HepG2 (cell line): ENCODE measurements at regions not wholly inside any gene's neighbourhood (a gene's known extent, or its start where the extent isn't known, plus 50 kb on each side); places are given as distances from the start of the nearest gene placed in this dataset.

Experiments
- ATAC-seq: fragments of 200-7000 bp; cut with Tn5 transposase; 3 replicates; pipeline ENCODE4 v1.9.1; 2020; ENCODE audit warnings: mild to moderate bottlenecking, moderate library complexity
- BruUV-seq: library from RNA; stranded (reverse); fragments of 400-500 nt; replicated peaks from 2 replicates; lab custom pipeline; 2021; lab: Mats Ljungman, UMichigan
- CTCF ChIA-PET: fragments of 300-600 bp; formaldehyde crosslinking; extraction: SDS; loops from one replicate; lab custom pipeline; 2021; ENCODE audit warnings: low total read pairs, inconsistent platforms, low intra/inter-chr PET ratio; lab: Yijun Ruan, JAX
- POLR2A ChIA-PET: fragments of 350-600 bp; sonication (Branson Sonifier 250); formaldehyde crosslinking; loops from one replicate; lab custom pipeline; 2020; ENCODE audit warnings: antibody characterized with exemption, inconsistent platforms; lab: Yijun Ruan, JAX
- DNase-seq: peaks from one replicate; pipeline ENCODE4 v3.0.0-alpha.2; 2015; ENCODE audit warnings: low spot score
- FAIRE-seq: peaks from 3 replicates; lab custom pipeline; 2011; peaks lifted over from hg19 to GRCh38; lab: Jason Lieb, UNC
- H2AFZ ChIP-seq: one replicate; pipeline ENCODE4 v1.6.1; 2011; ENCODE audit warnings: low read length, inconsistent platforms
- H3K27ac ChIP-seq: fragments of 300-600 bp; 3 replicates; pipeline ENCODE4 v1.8.0; 2011; ENCODE audit warnings: mixed run types, mild to moderate bottlenecking, mixed read lengths, low read length, inconsistent platforms; ENCODE audit not compliant: insufficient read depth; ENCODE audit errors: extremely low read length
- H3K27me3 ChIP-seq, 2 experiments: fragments of 200-600 bp in 1 of 2; 2 replicates in 1 of 2; 3 replicates in 1 of 2; pipeline versions ENCODE4 v1.6.0 to v1.8.0; 2011; ENCODE audit warnings: low read length in 2 of 2, mild to moderate bottlenecking in 2 of 2, moderate library complexity in 2 of 2, inconsistent platforms in 1 of 2; ENCODE audit not compliant: insufficient read depth in 2 of 2, control insufficient read depth in 1 of 2
- H3K36me3 ChIP-seq, 2 experiments: fragments of 200-600 bp in 1 of 2; replicated peaks in 1 of 2; 2 replicates in 1 of 2; 3 replicates in 1 of 2; pipeline versions ENCODE4 v1.5.1 to v1.8.0; 2011; ENCODE audit warnings: low read length in 2 of 2, inconsistent platforms in 1 of 2; ENCODE audit not compliant: insufficient read depth in 2 of 2, control insufficient read depth in 1 of 2
- H3K4me1 ChIP-seq: 2 replicates; pipeline ENCODE4 v1.5.1; 2012; ENCODE audit warnings: low read length, inconsistent platforms; ENCODE audit not compliant: insufficient read depth
- H3K4me2 ChIP-seq: 2 replicates; pipeline ENCODE4 v1.6.0; 2011; ENCODE audit warnings: low read depth, low read length, inconsistent platforms
- H3K4me3 ChIP-seq, 3 experiments: fragments of 200-600 bp in 1 of 3; sonication (generic), shearing (Covaris generic) in 1 of 3; replicated peaks in 1 of 3; 2 replicates each; pipeline ENCODE4 v1.5.1; 2011 to 2016; ENCODE audit warnings: low read length in 3 of 3, inconsistent platforms in 2 of 3, low read depth in 2 of 3, mild to moderate bottlenecking in 2 of 3, control low read depth in 1 of 3, mixed read lengths in 1 of 3; ENCODE audit not compliant: insufficient read depth in 1 of 3
- H3K79me2 ChIP-seq: one replicate; pipeline ENCODE4 v1.6.1; 2011; ENCODE audit warnings: low read length, inconsistent platforms; ENCODE audit not compliant: insufficient read depth
- H3K9ac ChIP-seq: 2 replicates; pipeline ENCODE4 v1.6.0; 2011; ENCODE audit warnings: mild to moderate bottlenecking, low read depth, low read length, inconsistent platforms; ENCODE audit not compliant: insufficient read depth
- H3K9me3 ChIP-seq: 2 replicates; pipeline ENCODE4 v1.5.1; 2012; ENCODE audit warnings: mild to moderate bottlenecking, low read length
- H4K20me1 ChIP-seq: 2 replicates; pipeline ENCODE4 v1.6.0; 2011; ENCODE audit warnings: inconsistent platforms, mild to moderate bottlenecking, low read length, moderate library complexity; ENCODE audit not compliant: insufficient read depth
- ARID5B ChIP-seq: IDR thresholded peaks from 2 replicates; pipeline ENCODE4 v1.4.0; 2020; ENCODE audit warnings: mild to moderate bottlenecking, missing genetic modification reagents
- NR2C2 ChIP-seq: sonication (generic); formaldehyde crosslinking; IDR thresholded peaks from 2 replicates; pipeline ENCODE4 v1.4.0; 2020; ENCODE audit warnings: missing genetic modification reagents, mild to moderate bottlenecking, moderate library complexity, borderline replicate concordance
- RBAK ChIP-seq: sonication (generic); formaldehyde crosslinking; IDR thresholded peaks from 2 replicates; pipeline ENCODE4 v1.5.1; 2020; ENCODE audit warnings: mild to moderate bottlenecking, missing genetic modification reagents
- SP5 ChIP-seq: IDR thresholded peaks from 2 replicates; pipeline ENCODE4 v1.6.1; 2016; ENCODE audit warnings: low read depth, borderline replicate concordance
- ZBTB4 ChIP-seq: sonication (generic); formaldehyde crosslinking; IDR thresholded peaks from 2 replicates; pipeline ENCODE4 v1.4.0; 2020; ENCODE audit warnings: missing genetic modification reagents, mild to moderate bottlenecking, borderline replicate concordance
- ZBTB44 ChIP-seq: sonication (generic); formaldehyde crosslinking; IDR thresholded peaks from 2 replicates; pipeline ENCODE4 v1.4.0; 2020; ENCODE audit warnings: missing genetic modification reagents
- ZBTB46 ChIP-seq: sonication (generic); formaldehyde crosslinking; IDR thresholded peaks from 2 replicates; pipeline ENCODE4 v1.4.0; 2020; ENCODE audit warnings: mild to moderate bottlenecking, missing genetic modification reagents, borderline replicate concordance
- ZFP37 ChIP-seq: sonication (generic); formaldehyde crosslinking; IDR thresholded peaks from 2 replicates; pipeline ENCODE4 v1.4.0; 2020; ENCODE audit warnings: missing genetic modification reagents, borderline replicate concordance
- WGBS: methylation state at CpG from one replicate; pipeline ENCODE4 v1.1.6; 2017; ENCODE audit warnings: low lambda C conversion rate; 5-methylcytosine and 5-hydroxymethylcytosine counted together
- in situ Hi-C: cut with HindIII; loops from 2 replicates; pipeline ENCODE4 v1.10.0; 2017; ENCODE audit warnings: low pct_unique_long_range_greater_than_20kb; ENCODE audit not compliant: extremely low pct_ligation_motif_present
- intact Hi-C: fragments of 100-400 bp; cut with micrococcal nuclease; formaldehyde crosslinking; loops from one replicate; pipeline ENCODE4 v1.10.0; 2022; ENCODE audit not compliant: unreplicated experiment

GRCh38 chr20:55500130-55500529 is 505.2 kb downstream of the CBLN4 start (continued):
- TF ChIP-seq ARID5B (no peak), ZFP37 (CRISPR knock-in tag) (no peak)
- TF ChIP-seq, all 625 proteins: peak for 4

GRCh38 chr20:55488593-55488992 is 516.7 kb downstream of the CBLN4 start:
- DNase-seq (no peak), ATAC-seq (no peak), FAIRE-seq (no peak)
- 1% methylated on average over 1 of the region's 1 CpG for WGBS
- Histone ChIP-seq H3K4me3 (no peak overlapping the region), H3K27ac (no peak overlapping the region), H3K4me1 (no peaks in the 10 kb centered on the region), H3K36me3 (no peaks in the 10 kb centered on the region), H4K20me1 (no peaks in the 10 kb centered on the region), H3K9me3 (peaks cover 96% of the 10 kb centered on the region), H3K4me2 (no peak overlapping the region), H3K9ac (no peak overlapping the region), H2AFZ (no peak overlapping the region), H3K79me2 (no peaks in the 10 kb centered on the region), H3K27me3 (no peaks in the 10 kb centered on the region)
- CTCF ChIA-PET, result no interaction called here
- TF ChIP-seq ZBTB4 (no peak), SP5 (no peak), NR2C2 (CRISPR knock-in tag) (no peak), ZBTB46 (CRISPR knock-in tag) (no peak), RBAK (no peak), ZBTB44 (CRISPR knock-in tag) (no peak)
- in situ Hi-C loops, result no loop called here
- intact Hi-C loops, result no loop called here
- BruUV-seq, result no TSS peak
- POLR2A ChIA-PET, result no interaction called here
